ENCODE measurements at regions not wholly inside any gene's neighbourhood (a gene's known extent, or its start where the extent isn't known, plus 50 kb on each side); places are given as distances from the start of the nearest gene placed in this dataset.

DNA sequence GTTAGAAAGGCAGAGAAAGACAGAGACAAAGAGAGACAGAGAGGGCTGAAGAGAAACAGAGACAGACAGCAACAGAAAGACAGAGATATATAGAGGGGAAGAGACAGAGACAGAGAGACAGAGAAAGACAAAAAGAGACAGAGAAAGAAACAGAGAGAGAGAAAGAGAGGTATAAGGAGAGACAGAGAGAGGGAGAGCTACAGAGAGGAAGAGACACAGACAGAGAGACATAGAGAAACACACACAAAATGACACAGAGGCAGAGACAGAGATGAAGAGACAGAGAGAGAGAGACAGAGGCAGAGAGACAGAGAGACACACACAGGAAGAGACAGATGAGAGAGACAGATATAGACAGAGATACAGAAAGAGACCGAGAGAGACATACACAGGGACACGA lies 168.6 kb downstream of the TMEM121 start:
- TF ChIP-seq POLR2A (IDR thresholded peaks at IDR 0.05; ENCODE audit: low read depth, low read length) = no peak
- no peak for TF ChIP-seq TAF1 (IDR thresholded peaks at IDR 0.05; ENCODE audit: borderline replicate concordance, low read depth, low read length)
- no peak for TF ChIP-seq POLR2AphosphoS5 (IDR thresholded peaks at IDR 0.05; ENCODE audit: low read depth, low read length)
